Neural cell (in vitro differentiated cells): ENCODE measurements at regions not wholly inside any gene's neighbourhood (a gene's known extent, or its start where the extent isn't known, plus 50 kb on each side); places are given as distances from the start of the nearest gene placed in this dataset.

ENCODE experiments used
- CTCF ChIP-seq: fragments of 450-650 bp; IDR thresholded peaks from 2 replicates; pipeline ENCODE4 v1.5.1; 2014; ENCODE audit warnings: antibody characterized with exemption, mild to moderate bottlenecking, moderate library complexity; ENCODE audit not compliant: poor library complexity, severe bottlenecking
- EZH2 ChIP-seq: fragments of 200-600, 300-800 bp; shearing (Covaris generic), sonication (generic); IDR thresholded peaks from 2 replicates; pipeline ENCODE4 v1.6.1; 2014; ENCODE audit warnings: antibody characterized with exemption, low read length, borderline replicate concordance, mild to moderate bottlenecking; ENCODE audit not compliant: insufficient read depth, poor library complexity, severe bottlenecking
- RAD21 ChIP-seq: fragments of 450-650 bp; conservative IDR thresholded peaks from 2 replicates; pipeline ENCODE4 v1.6.1; 2014; ENCODE audit warnings: antibody characterized with exemption, mild to moderate bottlenecking, moderate library complexity
- SMC3 ChIP-seq: fragments of 450-650 bp; conservative IDR thresholded peaks from 2 replicates; pipeline ENCODE4 v1.6.1; 2014; ENCODE audit warnings: antibody characterized with exemption, mild to moderate bottlenecking, moderate library complexity; ENCODE audit not compliant: poor library complexity
- TF ChIP-seq, protein P1 (sequence below): IDR thresholded peaks from 2 replicates; pipeline ENCODE4 v1.6.1; 2012; ENCODE audit warnings: borderline replicate concordance

DNA sequence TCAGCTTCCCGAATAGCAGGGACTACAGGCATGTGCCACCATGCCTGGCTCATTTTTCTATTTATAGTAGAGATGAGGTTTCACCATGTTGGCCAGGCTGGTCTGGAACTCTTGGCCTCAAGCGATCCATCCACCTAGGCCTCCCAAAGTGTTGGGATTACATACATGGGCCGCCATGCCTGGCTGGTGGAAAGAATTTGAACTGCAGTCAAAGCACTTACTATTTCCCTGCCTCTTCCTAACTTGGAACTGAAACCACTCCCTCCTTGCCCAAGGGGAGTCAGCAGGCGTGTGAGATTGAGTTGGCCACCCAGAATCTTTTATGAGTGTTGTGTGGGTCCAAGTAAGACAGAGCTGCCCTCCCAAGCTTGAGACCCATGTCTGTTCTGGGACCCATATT lies 86.1 kb upstream of the PTPN3 start:
- no peak for TF ChIP-seq CTCF
- TF ChIP-seq, protein P1, sequence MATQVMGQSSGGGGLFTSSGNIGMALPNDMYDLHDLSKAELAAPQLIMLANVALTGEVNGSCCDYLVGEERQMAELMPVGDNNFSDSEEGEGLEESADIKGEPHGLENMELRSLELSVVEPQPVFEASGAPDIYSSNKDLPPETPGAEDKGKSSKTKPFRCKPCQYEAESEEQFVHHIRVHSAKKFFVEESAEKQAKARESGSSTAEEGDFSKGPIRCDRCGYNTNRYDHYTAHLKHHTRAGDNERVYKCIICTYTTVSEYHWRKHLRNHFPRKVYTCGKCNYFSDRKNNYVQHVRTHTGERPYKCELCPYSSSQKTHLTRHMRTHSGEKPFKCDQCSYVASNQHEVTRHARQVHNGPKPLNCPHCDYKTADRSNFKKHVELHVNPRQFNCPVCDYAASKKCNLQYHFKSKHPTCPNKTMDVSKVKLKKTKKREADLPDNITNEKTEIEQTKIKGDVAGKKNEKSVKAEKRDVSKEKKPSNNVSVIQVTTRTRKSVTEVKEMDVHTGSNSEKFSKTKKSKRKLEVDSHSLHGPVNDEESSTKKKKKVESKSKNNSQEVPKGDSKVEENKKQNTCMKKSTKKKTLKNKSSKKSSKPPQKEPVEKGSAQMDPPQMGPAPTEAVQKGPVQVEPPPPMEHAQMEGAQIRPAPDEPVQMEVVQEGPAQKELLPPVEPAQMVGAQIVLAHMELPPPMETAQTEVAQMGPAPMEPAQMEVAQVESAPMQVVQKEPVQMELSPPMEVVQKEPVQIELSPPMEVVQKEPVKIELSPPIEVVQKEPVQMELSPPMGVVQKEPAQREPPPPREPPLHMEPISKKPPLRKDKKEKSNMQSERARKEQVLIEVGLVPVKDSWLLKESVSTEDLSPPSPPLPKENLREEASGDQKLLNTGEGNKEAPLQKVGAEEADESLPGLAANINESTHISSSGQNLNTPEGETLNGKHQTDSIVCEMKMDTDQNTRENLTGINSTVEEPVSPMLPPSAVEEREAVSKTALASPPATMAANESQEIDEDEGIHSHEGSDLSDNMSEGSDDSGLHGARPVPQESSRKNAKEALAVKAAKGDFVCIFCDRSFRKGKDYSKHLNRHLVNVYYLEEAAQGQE: no peak
- no peak for TF ChIP-seq RAD21
- TF ChIP-seq SMC3: no peak
- TF ChIP-seq EZH2: no peak
